Stimulated activated memory B cell treated with anti-CD40 and anti-IgM and Interleukin-4, amounts not matched to agents 10 μg/mL and 1 μg/mL and 100 μg/mL, for 72 hours (primary cell): ENCODE measurements at regions not wholly inside any gene's neighbourhood (a gene's known extent, or its start where the extent isn't known, plus 50 kb on each side); places are given as distances from the start of the nearest gene placed in this dataset.
"Not testable (repeated sequence)": the region's sequence is repeated elsewhere in the genome, so short reads cannot be mapped to it uniquely, and the experiment has no call there.

ENCODE experiments used
- ATAC-seq: fragments of 150-1000 bp; cut with Tn5 transposase; 2 replicates; pipeline ENCODE4 v1.10.0; 2021
- H3K27ac Mint-ChIP-seq: one replicate; pipeline ENCODE4 v1.8.0; 2022; ENCODE audit warnings: mild to moderate bottlenecking, mixed read lengths
- H3K27me3 Mint-ChIP-seq: one replicate; pipeline ENCODE4 v1.8.0; 2022; ENCODE audit warnings: mixed read lengths
- H3K36me3 Mint-ChIP-seq: one replicate; pipeline ENCODE4 v1.8.0; 2022; ENCODE audit warnings: mixed read lengths
- H3K4me1 Mint-ChIP-seq: one replicate; pipeline ENCODE4 v1.8.0; 2022; ENCODE audit warnings: mixed read lengths
- H3K4me3 Mint-ChIP-seq: one replicate; pipeline ENCODE4 v1.8.0; 2022; ENCODE audit warnings: mild to moderate bottlenecking, moderate library complexity, mixed read lengths
- H3K9me3 Mint-ChIP-seq: one replicate; pipeline ENCODE4 v1.8.0; 2022; ENCODE audit warnings: mixed read lengths

DNA sequence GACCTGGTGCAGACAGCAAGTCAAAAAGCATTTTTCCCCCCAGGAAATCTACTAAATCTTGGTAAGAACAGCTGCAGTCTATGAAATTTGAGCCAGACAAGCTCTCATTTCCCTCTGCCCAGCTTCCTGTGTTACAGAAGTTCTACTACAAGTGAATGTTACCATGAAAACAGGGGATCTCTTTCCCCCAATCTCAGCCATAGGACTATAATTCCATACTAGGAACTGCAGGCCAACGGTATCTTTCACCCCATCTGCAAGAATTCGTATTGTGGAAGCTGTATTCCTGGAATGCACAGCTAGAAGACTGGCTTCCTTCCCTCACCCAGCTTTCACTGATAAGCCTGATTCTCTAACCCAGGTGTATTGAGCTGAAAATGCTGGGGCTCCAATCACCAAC lies 1655.4 kb downstream of the BRINP3 start:
- no peak overlapping the region for H3K27ac Mint-ChIP-seq
- H3K9me3 Mint-ChIP-seq: peaks cover under 1% of the 10 kb centered on the region
- H3K4me1 Mint-ChIP-seq: no peaks in the 10 kb centered on the region
- H3K27me3 Mint-ChIP-seq: no peaks in the 10 kb centered on the region
- no peak overlapping the region for H3K4me3 Mint-ChIP-seq
- no peaks in the 10 kb centered on the region for H3K36me3 Mint-ChIP-seq
- ATAC-seq: no peak

GRCh38 chr1:188825471-188825870 lies 1652.2 kb downstream of the BRINP3 start:
- Mint-ChIP-seq H3K36me3 (no peaks in the 10 kb centered on the region), H3K9me3 (peaks cover 3% of the 10 kb centered on the region), H3K27ac (no peak overlapping the region), H3K4me1 (no peaks in the 10 kb centered on the region), H3K27me3 (no peaks in the 10 kb centered on the region), H3K4me3 (no peak overlapping the region)
- no peak for ATAC-seq

DNA sequence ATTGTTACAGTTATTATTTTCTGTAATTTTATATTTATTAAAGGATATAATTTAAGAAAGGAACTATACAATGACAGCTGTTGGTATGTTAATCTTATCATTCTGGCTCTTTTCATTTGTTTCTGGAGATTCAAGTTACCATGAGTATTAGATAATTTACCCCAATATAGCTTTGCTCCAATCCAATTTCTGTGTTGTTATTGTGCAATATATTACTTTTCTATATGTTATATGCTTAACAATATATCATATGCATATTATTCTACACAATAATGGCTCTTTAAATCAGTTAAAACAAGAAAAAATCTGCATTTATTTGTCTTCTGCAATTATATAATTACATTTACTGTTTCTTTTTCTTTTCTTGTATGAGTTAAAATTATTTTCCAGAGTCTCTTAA lies 1650.9 kb downstream of the BRINP3 start:
- Mint-ChIP-seq H3K27ac (no peak overlapping the region), H3K9me3 (peaks cover 3% of the 10 kb centered on the region), H3K27me3 (no peaks in the 10 kb centered on the region), H3K4me3 (no peak overlapping the region), H3K4me1 (no peaks in the 10 kb centered on the region), H3K36me3 (no peaks in the 10 kb centered on the region)
- no peak for ATAC-seq

DNA sequence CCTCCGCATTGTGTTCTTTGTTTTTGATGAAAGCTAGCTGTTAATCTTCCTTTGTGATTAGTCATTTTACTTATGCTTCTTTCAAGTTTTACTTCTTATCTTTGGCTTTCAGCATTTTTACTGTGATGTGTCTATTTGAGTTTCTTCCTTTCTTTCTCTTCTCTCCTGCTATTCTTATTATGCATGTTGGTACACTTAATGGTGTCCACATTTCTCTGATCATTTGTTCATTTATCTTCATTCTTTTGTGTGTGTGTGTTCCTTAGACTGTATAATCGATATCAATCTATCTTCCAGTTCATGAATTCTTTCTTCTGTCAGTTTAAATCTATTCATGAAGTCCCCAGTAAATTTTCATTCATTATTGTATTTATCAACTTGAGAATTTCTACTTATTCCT lies 1650.3 kb downstream of the BRINP3 start:
- Mint-ChIP-seq H3K9me3 (peaks cover 3% of the 10 kb centered on the region), H3K4me3 (no peak overlapping the region), H3K27me3 (no peaks in the 10 kb centered on the region), H3K36me3 (no peaks in the 10 kb centered on the region), H3K27ac (no peak overlapping the region), H3K4me1 (no peaks in the 10 kb centered on the region)
- no peak for ATAC-seq

- not testable (repeated sequence) for H3K36me3 Mint-ChIP-seq, ATAC-seq, H3K4me3 Mint-ChIP-seq, H3K4me1 Mint-ChIP-seq, H3K27me3 Mint-ChIP-seq, H3K27ac Mint-ChIP-seq, H3K9me3 Mint-ChIP-seq
Measured at GRCh38 chr1:188841111-188841696, 1636.5 kb downstream of the BRINP3 start.

- ATAC-seq: no peak
- H3K36me3 Mint-ChIP-seq: no peaks in the 10 kb centered on the region
- H3K27me3 Mint-ChIP-seq: no peaks in the 10 kb centered on the region
Measured at GRCh38 chr1:188846468-188846867, 1631.2 kb downstream of the BRINP3 start.

DNA sequence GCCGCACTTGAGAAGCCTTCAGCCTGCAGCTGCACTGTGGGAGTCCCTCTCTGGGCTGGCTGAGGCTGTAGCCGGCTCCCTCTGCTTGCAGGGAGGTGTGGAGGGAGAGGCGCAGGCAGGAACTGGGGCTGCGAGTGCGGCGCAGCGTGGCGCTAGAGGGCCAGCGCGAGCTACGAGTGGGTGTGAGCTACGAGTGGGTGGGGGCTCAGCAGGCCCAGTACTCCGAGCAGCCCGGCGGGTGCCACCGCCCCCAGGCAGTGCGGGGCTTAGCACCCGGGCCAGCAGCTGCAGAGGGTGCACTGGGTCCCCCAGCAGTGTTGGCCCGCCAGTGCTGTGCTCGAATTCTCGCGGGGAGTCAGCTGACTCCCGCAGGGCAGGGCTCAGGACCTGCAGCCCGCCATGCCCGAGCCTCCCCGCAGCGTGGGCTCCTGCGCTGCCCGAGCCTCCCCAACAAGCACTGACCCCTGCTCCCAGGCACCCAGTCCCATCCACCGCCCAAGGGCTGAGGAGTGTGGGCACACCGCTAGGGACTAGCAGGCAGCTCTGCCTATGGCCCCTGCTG lies 1620.1 kb downstream of the BRINP3 start:
- peaks cover 8% of the 10 kb centered on the region for H3K9me3 Mint-ChIP-seq
- no peak overlapping the region for H3K27ac Mint-ChIP-seq
- no peaks in the 10 kb centered on the region for H3K4me1 Mint-ChIP-seq
- no peaks in the 10 kb centered on the region for H3K27me3 Mint-ChIP-seq
- H3K36me3 Mint-ChIP-seq: no peaks in the 10 kb centered on the region
- ATAC-seq: peak; percentile 47
- H3K4me3 Mint-ChIP-seq: no peak overlapping the region

More at GRCh38 chr1:188846468-188846867, 1631.2 kb downstream of the BRINP3 start:
- no peaks in the 10 kb centered on the region for H3K4me1 Mint-ChIP-seq
- H3K9me3 Mint-ChIP-seq: no peaks in the 10 kb centered on the region
- H3K4me3 Mint-ChIP-seq: no peak overlapping the region
- H3K27ac Mint-ChIP-seq: no peak overlapping the region

DNA sequence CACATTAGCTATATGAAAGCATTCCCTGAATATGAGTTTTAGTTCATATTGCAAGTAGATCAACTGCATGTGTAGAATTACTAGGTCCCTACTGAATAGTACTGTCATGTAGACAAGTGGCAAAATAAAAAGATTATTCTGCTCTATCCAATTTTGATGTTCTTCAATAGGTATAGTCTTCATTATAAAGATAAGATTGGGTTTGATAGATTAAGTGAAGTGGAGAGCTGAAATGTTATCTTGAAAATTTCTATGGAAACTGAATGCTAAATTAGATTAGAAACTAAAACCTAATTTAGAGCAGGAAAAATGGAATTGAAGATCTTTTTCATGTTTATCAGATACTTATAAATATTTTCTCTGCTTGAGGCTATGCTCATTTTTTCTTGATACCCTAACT lies 1610.0 kb downstream of the BRINP3 start:
- H3K36me3 Mint-ChIP-seq: no peaks in the 10 kb centered on the region
- no peak for ATAC-seq
- no peak overlapping the region for H3K27ac Mint-ChIP-seq
- H3K4me1 Mint-ChIP-seq: no peaks in the 10 kb centered on the region
- H3K4me3 Mint-ChIP-seq: no peak overlapping the region
- H3K9me3 Mint-ChIP-seq: peaks cover 2% of the 10 kb centered on the region
- H3K27me3 Mint-ChIP-seq: no peaks in the 10 kb centered on the region

DNA sequence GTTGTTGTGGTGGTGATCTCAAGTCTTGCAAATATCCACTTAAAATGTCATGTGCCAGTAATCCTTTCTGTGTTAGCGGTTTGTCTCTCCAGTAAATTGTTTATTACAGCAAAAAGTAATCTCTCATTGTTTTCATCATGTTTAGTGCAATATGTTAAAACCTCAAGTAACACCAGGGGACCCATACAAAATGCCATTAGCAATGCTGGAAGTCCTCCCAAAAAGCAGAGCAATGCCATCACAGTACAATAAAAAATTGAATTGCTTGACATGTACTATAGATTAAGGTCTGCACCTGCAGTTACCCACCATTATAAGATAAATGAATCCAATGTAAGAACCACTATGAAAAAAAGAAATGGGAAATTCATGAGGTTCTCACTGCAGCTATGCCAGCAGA lies 1606.5 kb downstream of the BRINP3 start:
- Mint-ChIP-seq H3K27me3 (no peaks in the 10 kb centered on the region), H3K27ac (no peak overlapping the region), H3K9me3 (no peaks in the 10 kb centered on the region), H3K4me3 (no peak overlapping the region), H3K4me1 (no peaks in the 10 kb centered on the region), H3K36me3 (no peaks in the 10 kb centered on the region)
- no peak for ATAC-seq

- H3K4me3 Mint-ChIP-seq: no peak overlapping the region
- H3K27me3 Mint-ChIP-seq: no peaks in the 10 kb centered on the region
- H3K9me3 Mint-ChIP-seq: peaks cover 2% of the 10 kb centered on the region
- ATAC-seq: no peak
- no peaks in the 10 kb centered on the region for H3K36me3 Mint-ChIP-seq
- no peaks in the 10 kb centered on the region for H3K4me1 Mint-ChIP-seq
- H3K27ac Mint-ChIP-seq: no peak overlapping the region
Measured at GRCh38 chr1:188872376-188872775, 1605.3 kb downstream of the BRINP3 start.

- no peak for ATAC-seq
- H3K27ac Mint-ChIP-seq: no peak overlapping the region
- peaks cover 2% of the 10 kb centered on the region for H3K9me3 Mint-ChIP-seq
- H3K27me3 Mint-ChIP-seq: no peaks in the 10 kb centered on the region
- H3K4me3 Mint-ChIP-seq: no peak overlapping the region
- H3K36me3 Mint-ChIP-seq: no peaks in the 10 kb centered on the region
- H3K4me1 Mint-ChIP-seq: no peaks in the 10 kb centered on the region
Measured at GRCh38 chr1:188877668-188878067, 1600.0 kb downstream of the BRINP3 start.

DNA sequence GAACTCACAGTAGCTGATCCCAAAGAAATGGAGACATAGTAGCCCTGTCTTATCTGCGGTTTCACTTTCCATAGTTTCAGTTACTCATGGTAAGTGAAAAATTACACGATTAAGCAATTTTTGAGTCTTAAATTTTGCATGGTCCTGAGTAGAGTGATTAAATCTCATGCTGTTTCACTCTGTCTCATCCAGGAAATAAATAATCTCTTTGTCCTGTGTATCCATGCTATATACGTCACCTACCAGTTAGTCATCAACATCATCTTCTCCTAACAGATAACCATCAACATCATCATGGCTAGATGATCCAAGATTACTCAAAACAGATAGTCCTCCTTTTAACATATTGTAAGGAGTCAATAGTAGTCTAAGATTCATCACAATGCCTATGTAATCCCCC lies 1589.3 kb downstream of the BRINP3 start:
- H3K27ac Mint-ChIP-seq: no peak overlapping the region
- H3K9me3 Mint-ChIP-seq: peaks cover under 1% of the 10 kb centered on the region
- H3K4me1 Mint-ChIP-seq: no peaks in the 10 kb centered on the region
- H3K4me3 Mint-ChIP-seq: no peak overlapping the region
- ATAC-seq: no peak
- H3K36me3 Mint-ChIP-seq: no peaks in the 10 kb centered on the region
- H3K27me3 Mint-ChIP-seq: no peaks in the 10 kb centered on the region

DNA sequence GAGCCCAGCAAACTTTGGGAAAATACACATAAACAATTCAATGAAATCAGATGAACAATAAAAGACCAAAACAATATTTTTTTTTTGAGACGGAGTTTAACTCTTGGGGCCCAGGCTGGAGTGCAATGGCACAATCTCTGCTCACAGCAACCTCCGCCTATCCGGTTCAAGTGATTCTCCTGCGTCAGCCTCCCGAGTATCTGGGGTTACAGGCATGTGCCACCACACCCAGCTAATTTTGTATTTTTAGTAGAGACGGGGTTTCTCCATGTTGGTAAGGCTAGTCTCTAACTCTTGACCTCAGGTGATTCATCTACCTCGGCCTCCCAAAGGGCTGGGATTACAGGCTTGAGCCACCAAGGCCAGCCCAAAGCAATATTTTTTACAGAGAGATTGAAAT lies 1588.5 kb downstream of the BRINP3 start:
- ATAC-seq: no peak
- Mint-ChIP-seq H3K4me3 (no peak overlapping the region), H3K27ac (no peak overlapping the region), H3K4me1 (no peaks in the 10 kb centered on the region), H3K27me3 (no peaks in the 10 kb centered on the region), H3K36me3 (no peaks in the 10 kb centered on the region), H3K9me3 (peaks cover 2% of the 10 kb centered on the region)

- Mint-ChIP-seq H3K4me1 (no peaks in the 10 kb centered on the region), H3K27ac (no peak overlapping the region), H3K4me3 (no peak overlapping the region), H3K27me3 (no peaks in the 10 kb centered on the region), H3K36me3 (no peaks in the 10 kb centered on the region), H3K9me3 (peaks cover 3% of the 10 kb centered on the region)
- no peak for ATAC-seq
Measured at GRCh38 chr1:188891958-188892357, 1585.7 kb downstream of the BRINP3 start.

- Mint-ChIP-seq H3K27me3 (no peaks in the 10 kb centered on the region), H3K9me3 (peaks cover 3% of the 10 kb centered on the region), H3K4me3 (no peak overlapping the region), H3K36me3 (no peaks in the 10 kb centered on the region), H3K4me1 (no peaks in the 10 kb centered on the region), H3K27ac (no peak overlapping the region)
- no peak for ATAC-seq
Measured at GRCh38 chr1:188895611-188896010, 1582.1 kb downstream of the BRINP3 start.

GRCh38 chr1:188903241-188903640 lies 1574.4 kb downstream of the BRINP3 start:
- Mint-ChIP-seq H3K4me1 (no peaks in the 10 kb centered on the region), H3K36me3 (no peaks in the 10 kb centered on the region), H3K27ac (no peak overlapping the region), H3K9me3 (peaks cover 2% of the 10 kb centered on the region), H3K27me3 (no peaks in the 10 kb centered on the region), H3K4me3 (no peak overlapping the region)
- ATAC-seq: no peak
